Stomach (tissue), 8 donors: ENCODE measurements at regions not wholly inside any gene's neighbourhood (a gene's known extent, or its start where the extent isn't known, plus 50 kb on each side); places are given as distances from the start of the nearest gene placed in this dataset.

Source experiments
- DNase-seq, 2 donors: peaks; one replicate each; pipeline versions ENCODE4 v3.0.0 to v3.0.0-alpha.2; 2013 to 2019
- H3K27ac ChIP-seq, 5 donors: fragments of 200-600 bp in 4 of 5; sonication (generic) in 4 of 5; one replicate each; pipeline ENCODE4 v1.5.1; 2013 to 2019; ENCODE audit warnings: mild to moderate bottlenecking in 1 of 5, moderate library complexity in 1 of 5
- H3K27me3 ChIP-seq, 3 donors: fragments of 200-600 bp; sonication (generic); one replicate each; pipeline ENCODE4 v1.5.1; 2017 to 2019; ENCODE audit warnings: mixed run types in 1 of 3
- H3K36me3 ChIP-seq, 4 donors: fragments of 200-600 bp; sonication (generic); 1 replicate in 3 of 4; 2 replicates in 1 of 4; pipeline ENCODE4 v1.5.1; 2016 to 2019
- H3K4me1 ChIP-seq, 4 donors: fragments of 200-600 bp; sonication (generic); one replicate each; pipeline ENCODE4 v1.5.1; 2016 to 2019
- H3K4me3 ChIP-seq, 4 donors: fragments of 200-600 bp; sonication (generic) in 3 of 4; one replicate each; pipeline ENCODE4 v1.5.1; 2016 to 2019; ENCODE audit warnings: mild to moderate bottlenecking in 1 of 4
- H3K9me3 ChIP-seq, 4 donors: fragments of 200-600 bp; sonication (generic); one replicate each; pipeline ENCODE4 v1.5.1; 2016 to 2019
- EP300 ChIP-seq: sonication (generic); formaldehyde crosslinking; IDR thresholded peaks from one replicate; pipeline ENCODE4 v1.6.1; 2017; ENCODE audit warnings: antibody characterized with exemption
- POLR2A ChIP-seq, 4 donors: fragments of 450-650 bp; IDR thresholded peaks; one replicate each; pipeline ENCODE4 v1.6.1; 2016; ENCODE audit warnings: antibody characterized with exemption in 4 of 4, control low read depth in 2 of 4, mild to moderate bottlenecking in 1 of 4, moderate library complexity in 1 of 4
- POLR2AphosphoS5 ChIP-seq, 3 donors: sonication (generic); formaldehyde crosslinking; IDR thresholded peaks; one replicate each; pipeline ENCODE4 v1.6.1; 2016; ENCODE audit warnings: antibody characterized with exemption in 3 of 3
- WGBS, 5 donors: extraction: QIAGEN DNeasy Blood & Tissue Kit in 3 of 5; methylation state at CpG; one replicate each; pipeline versions ENCODE4 v1.1.5 to v1.1.7; 2013 to 2018; 5-methylcytosine and 5-hydroxymethylcytosine counted together
- intact Hi-C: fragments of 100-400 bp; cut with DNase I; formaldehyde crosslinking; loops from one replicate; pipeline ENCODE4 v1.15.1; 2023; ENCODE audit warnings: low total_unique reads
- TF ChIP-seq, protein P1 (sequence below), 7 experiments: fragments of 450-650 bp in 4 of 7; fragments of 200-600 bp in 3 of 7; sonication (generic) in 3 of 7; IDR thresholded peaks; one replicate each; pipeline ENCODE4 v1.5.1; 2016 to 2019; ENCODE audit warnings: antibody characterized with exemption in 7 of 7, control low read depth in 2 of 7, mild to moderate bottlenecking in 1 of 7
- donor health status: healthy with polysubstance abuse.
- donor health status: Bipolar disorder and iron deficiency.
- donor health status: healthy.

DNA sequence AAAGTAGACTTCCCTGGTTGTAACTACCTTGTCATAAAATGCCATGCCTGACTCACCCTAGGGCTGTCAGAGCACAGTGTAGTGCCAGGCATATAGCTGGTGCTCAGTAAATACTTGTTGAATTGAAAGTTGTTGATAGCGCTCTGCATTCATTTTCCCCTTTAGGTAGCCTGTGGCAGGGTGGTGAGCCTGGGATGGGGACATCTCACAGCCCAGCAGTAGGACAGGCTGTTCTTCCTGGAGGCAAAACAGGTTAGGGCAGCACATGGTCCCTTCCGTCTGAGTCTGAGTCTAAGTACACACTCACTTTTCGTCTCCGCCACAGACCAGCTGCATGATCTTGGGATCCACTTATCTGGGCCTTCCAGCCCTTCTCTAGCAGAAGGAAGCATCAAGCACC, 401.9 kb downstream of the ZSWIM6 start:
- WGBS, 5 donors: 86 to 93% (median 89%) methylated on average over 4 of the region's 4 CpGs
- no peak for TF ChIP-seq POLR2A (IDR thresholded peaks at IDR 0.05)
- TF ChIP-seq, protein P1, sequence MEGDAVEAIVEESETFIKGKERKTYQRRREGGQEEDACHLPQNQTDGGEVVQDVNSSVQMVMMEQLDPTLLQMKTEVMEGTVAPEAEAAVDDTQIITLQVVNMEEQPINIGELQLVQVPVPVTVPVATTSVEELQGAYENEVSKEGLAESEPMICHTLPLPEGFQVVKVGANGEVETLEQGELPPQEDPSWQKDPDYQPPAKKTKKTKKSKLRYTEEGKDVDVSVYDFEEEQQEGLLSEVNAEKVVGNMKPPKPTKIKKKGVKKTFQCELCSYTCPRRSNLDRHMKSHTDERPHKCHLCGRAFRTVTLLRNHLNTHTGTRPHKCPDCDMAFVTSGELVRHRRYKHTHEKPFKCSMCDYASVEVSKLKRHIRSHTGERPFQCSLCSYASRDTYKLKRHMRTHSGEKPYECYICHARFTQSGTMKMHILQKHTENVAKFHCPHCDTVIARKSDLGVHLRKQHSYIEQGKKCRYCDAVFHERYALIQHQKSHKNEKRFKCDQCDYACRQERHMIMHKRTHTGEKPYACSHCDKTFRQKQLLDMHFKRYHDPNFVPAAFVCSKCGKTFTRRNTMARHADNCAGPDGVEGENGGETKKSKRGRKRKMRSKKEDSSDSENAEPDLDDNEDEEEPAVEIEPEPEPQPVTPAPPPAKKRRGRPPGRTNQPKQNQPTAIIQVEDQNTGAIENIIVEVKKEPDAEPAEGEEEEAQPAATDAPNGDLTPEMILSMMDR (IDR thresholded peaks at IDR 0.05): no peak
- TF ChIP-seq POLR2AphosphoS5 (IDR thresholded peaks at IDR 0.05): no peak
- no peak for TF ChIP-seq EP300
- no peak for DNase-seq
- Histone ChIP-seq H3K27me3 (peaks cover 0 to 17% (median 0%) of the 10 kb centered on the region in 3 donors), H3K36me3 (no peaks in the 10 kb centered on the region), H3K4me1 (peaks cover 0 to 10% (median 4%) of the 10 kb centered on the region in 4 donors), H3K9me3 (no peaks in the 10 kb centered on the region), H3K27ac (no peak overlapping the region), H3K4me3 (no peak overlapping the region)
- intact Hi-C loops: no loop called here

DNA sequence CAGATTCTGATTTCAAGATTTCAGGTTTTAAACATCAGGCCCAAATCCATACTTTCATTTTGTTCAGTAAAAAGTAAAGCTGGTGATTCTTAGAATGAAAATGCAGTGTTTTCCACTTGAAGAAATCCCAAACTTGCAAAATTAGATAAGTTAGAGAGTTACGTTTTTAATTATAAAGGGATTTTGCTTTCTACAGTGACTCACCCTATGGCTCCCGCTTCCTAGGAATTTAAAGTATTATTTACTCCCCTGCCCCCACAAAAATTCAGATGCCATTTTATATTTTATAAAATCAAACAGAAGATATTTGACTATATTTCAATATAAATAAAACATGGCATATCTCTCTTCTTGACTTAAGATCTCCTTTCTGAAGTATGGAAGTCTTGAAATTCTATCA, 402.9 kb downstream of the ZSWIM6 start:
- WGBS, 5 donors: 40 to 88% (median 56%) methylated on average over 2 of the region's 2 CpGs
- Histone ChIP-seq H3K27ac (no peak overlapping the region), H3K36me3 (no peaks in the 10 kb centered on the region), H3K27me3 (peaks cover 0 to 10% (median 0%) of the 10 kb centered on the region in 3 donors), H3K4me1 (peaks cover 0 to 10% (median 4%) of the 10 kb centered on the region in 4 donors), H3K4me3 (no peak overlapping the region), H3K9me3 (no peaks in the 10 kb centered on the region)
- no peak for TF ChIP-seq EP300
- no peak for TF ChIP-seq POLR2A (IDR thresholded peaks at IDR 0.05)
- no peak for TF ChIP-seq POLR2AphosphoS5 (IDR thresholded peaks at IDR 0.05)
- TF ChIP-seq, protein P1 (IDR thresholded peaks at IDR 0.05): no peak
- no peak for DNase-seq
- intact Hi-C loops: no loop called here

DNA sequence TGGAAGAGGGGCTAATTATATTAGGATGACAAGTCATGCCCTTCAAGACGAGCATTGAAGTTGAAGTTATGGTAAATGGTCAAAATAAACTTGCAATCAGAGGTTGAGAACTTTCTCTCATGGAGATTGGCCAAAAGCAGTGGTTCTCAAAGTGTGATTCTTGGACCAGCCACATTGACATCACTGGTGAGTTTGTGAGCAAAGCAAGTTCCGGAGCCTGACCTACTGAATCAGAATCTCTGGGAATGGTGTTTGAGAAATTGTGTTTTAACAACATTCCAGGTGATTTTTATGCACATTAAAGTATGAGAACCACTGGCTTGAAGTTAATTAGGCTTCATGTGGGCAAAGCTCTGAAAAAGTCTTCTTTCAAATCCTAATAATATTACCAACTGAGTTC, 403.5 kb downstream of the ZSWIM6 start:
- 88 to 100% (median 90%) methylated on average over 2 of the region's 2 CpGs for WGBS, 5 donors
- intact Hi-C loops: no loop called here
- no peak overlapping the region for H3K27ac ChIP-seq
- peaks cover 0 to 10% (median 0%) of the 10 kb centered on the region in 3 donors for H3K27me3 ChIP-seq
- H3K4me3 ChIP-seq: no peak overlapping the region
- H3K9me3 ChIP-seq: no peaks in the 10 kb centered on the region
- TF ChIP-seq POLR2A (IDR thresholded peaks at IDR 0.05) (no peak), POLR2AphosphoS5 (IDR thresholded peaks at IDR 0.05) (no peak), EP300 (no peak)
- no peaks in the 10 kb centered on the region for H3K36me3 ChIP-seq
- no peak for DNase-seq
- peaks cover 0 to 10% (median 4%) of the 10 kb centered on the region in 4 donors for H3K4me1 ChIP-seq

DNA sequence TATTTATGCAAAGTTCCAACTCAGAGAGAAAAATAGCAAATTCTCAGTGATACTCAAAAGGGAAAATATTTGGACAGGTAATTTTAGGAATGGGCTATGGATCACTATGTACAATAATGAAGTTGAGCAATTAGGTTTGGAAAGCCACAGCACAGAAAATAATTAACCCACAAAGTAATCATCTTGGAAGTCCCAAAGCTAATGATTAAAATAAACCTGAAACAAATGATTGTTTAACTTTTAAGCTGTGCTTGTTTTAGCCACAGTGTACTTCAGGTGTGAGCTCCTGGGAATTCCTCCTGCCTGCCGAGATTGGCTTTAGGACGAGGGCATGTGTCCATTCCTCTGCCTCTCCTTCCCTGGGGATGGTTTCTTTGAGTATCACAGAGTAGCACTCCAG, 403.9 kb downstream of the ZSWIM6 start:
- WGBS, 5 donors: 25 to 63% (median 49%) methylated on average over 2 of the region's 2 CpGs
- no peak for TF ChIP-seq POLR2A (IDR thresholded peaks at IDR 0.05)
- TF ChIP-seq EP300: no peak
- no peak for TF ChIP-seq POLR2AphosphoS5 (IDR thresholded peaks at IDR 0.05)
- TF ChIP-seq, protein P1 (IDR thresholded peaks at IDR 0.05): no peak
- Histone ChIP-seq H3K36me3 (no peaks in the 10 kb centered on the region), H3K4me3 (no peak overlapping the region), H3K4me1 (peaks cover 0 to 10% (median 4%) of the 10 kb centered on the region in 4 donors), H3K9me3 (no peaks in the 10 kb centered on the region), H3K27ac (no peak overlapping the region), H3K27me3 (peaks cover 0 to 10% (median 0%) of the 10 kb centered on the region in 3 donors)
- no peak for DNase-seq
- intact Hi-C loops: no loop called here

DNA sequence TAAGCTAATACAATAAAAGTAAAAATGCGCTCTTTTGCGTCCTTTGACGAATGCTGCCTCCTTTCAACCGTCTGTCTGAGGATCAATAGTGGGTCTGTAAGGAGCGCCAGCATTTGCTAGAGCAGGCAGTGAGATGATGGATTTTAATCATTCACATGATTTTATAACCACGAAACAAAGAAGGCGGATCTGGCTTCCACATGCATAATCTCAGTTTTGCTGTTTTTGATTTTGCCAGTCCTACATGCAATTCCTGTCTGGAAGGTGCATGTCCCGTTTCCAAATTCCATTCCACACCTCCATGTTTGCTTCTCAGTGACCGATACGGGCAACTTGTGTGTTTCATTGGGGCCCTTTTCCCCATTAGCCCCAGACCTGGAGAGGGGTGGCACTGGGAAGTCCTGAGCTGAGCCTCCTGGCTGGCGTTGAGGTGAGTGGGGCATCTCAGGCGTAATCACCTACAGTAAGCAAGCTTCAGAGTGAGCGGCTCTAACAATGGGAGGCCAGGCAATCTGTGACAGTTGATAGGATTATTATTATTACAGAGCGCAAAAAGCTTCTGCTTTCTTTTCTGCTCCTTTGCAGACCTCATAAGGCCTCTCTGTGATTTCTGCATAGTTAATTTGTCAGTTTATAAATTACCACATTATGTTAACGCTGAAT, 405.4 kb downstream of the ZSWIM6 start:
- H3K4me1 ChIP-seq: peaks cover 0 to 3% (median under 1%) of the 10 kb centered on the region in 4 donors
- WGBS, 5 donors: 82 to 88% (median 87%) methylated on average over 15 of the region's 15 CpGs
- intact Hi-C loops: no loop called here
- DNase-seq: no peak
- peaks cover 0 to 7% (median 0%) of the 10 kb centered on the region in 3 donors for H3K27me3 ChIP-seq
- no peaks in the 10 kb centered on the region for H3K36me3 ChIP-seq
- H3K27ac ChIP-seq: no peak overlapping the region
- no peak overlapping the region for H3K4me3 ChIP-seq
- no peaks in the 10 kb centered on the region for H3K9me3 ChIP-seq
- TF ChIP-seq EP300: no peak
- TF ChIP-seq POLR2AphosphoS5 (IDR thresholded peaks at IDR 0.05): no peak
- TF ChIP-seq, protein P1 (IDR thresholded peaks at IDR 0.05): no peak
- TF ChIP-seq POLR2A (IDR thresholded peaks at IDR 0.05): no peak
